NCI-H2227 (cell line): ENCODE measurements at regions not wholly inside any gene's neighbourhood (a gene's known extent, or its start where the extent isn't known, plus 50 kb on each side); places are given as distances from the start of the nearest gene placed in this dataset.
"Not testable (repeated sequence)": the region's sequence is repeated elsewhere in the genome, so short reads cannot be mapped to it uniquely, and the experiment has no call there.

Experiments used
- DNase-seq: peaks from one replicate; lab custom pipeline; 2025; ENCODE audit not compliant: unreplicated experiment; lab: John Stamatoyannopoulos, UW

DNA sequence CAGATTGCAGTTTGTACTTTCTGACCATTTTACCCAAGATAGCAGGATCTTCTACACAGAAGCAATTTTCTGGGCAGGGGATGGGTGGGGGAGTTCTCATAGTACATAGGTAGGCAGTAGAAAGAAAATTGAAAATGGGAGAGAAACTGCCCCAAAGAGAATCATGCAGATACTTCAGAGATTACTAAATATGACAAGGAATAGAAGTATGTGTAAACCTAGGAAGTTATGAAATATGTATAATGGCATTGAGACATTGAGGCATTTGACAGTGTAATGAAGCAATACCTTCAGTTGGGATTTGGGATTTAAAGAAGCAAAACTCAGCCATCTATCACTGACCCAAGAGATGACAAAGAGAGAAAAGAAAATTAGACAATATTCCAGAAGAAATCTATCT lies 233.0 kb downstream of the PTN start:
- no peak for DNase-seq

DNA sequence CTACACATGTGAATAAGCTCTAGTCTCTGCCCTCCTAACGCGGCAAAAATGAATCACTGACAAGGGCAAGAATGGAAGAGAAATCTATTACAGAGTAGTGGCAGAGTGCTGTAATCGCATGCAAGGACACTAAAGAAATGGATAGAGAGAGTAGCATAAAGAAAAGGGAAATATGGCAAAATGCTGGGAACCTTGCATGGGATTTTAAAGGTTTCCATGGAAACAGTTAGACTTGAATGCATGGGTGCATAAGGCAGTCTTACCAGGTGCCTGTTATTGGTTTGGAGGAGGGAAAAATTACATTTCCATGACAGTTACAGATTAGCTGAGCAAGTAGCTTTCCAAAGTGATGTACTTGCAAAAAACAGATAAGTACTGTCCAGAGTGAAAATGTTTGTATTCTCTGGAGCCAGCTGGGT lies 233.4 kb downstream of the PTN start:
- no peak for DNase-seq

DNA sequence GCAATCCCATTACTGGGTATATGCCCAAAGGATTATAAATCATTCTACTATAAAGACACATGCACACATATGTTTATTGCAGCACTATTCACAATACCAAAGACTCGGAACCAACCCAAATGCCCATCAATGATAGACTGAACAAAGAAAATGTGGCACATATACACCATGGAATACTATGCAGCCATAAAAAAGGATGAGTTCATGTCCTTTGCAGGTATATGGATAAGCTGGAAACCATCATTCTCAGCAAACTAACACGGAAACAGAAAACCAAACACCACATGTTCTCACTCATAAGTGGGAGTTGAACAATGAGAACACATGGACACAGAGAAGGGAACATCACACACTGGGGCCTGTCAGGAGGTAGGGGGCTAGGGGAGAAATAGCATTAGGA lies 235.7 kb downstream of the PTN start:
- not testable (repeated sequence) for DNase-seq

DNA sequence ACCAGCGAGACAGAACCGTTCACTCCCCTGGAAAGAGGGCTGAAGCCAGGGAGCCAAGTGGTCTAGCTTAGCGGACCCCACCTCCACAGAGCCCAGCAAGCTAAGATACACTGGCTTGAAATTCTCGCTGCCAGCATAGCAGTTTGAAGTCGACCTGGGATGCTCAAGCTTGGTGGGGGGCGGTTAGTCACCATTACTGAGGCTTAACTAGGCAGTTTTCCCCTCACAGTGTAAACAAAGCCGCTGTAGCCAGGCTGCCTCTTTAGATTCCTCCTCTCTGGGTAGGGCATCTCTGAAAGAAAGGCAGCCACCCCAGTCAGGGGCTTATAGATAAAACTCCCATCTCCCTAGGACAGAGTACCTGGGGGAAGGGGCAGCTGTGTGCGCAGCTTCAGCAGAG lies 235.1 kb downstream of the CHRM2 start:
- DNase-seq: not testable (repeated sequence)

DNA sequence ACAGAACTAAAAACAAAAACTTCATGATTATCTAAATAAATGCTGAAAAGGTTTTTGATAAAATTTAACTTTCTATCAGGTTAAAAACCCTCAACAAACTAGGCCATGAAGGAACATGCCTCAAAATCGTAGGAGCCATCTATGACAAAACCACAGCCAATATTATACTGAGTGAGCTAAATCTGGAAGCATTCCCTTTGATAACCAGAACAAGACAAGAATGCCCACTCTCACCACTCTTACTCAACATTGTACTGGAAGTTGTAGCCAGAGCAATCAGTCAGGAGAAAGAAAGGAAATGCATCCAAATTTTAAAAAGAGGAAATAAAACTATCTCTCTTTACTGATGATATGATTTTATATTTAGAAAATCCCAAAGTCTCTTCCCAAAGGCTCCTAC lies 228.7 kb downstream of the CHRM2 start:
- no peak for DNase-seq

DNA sequence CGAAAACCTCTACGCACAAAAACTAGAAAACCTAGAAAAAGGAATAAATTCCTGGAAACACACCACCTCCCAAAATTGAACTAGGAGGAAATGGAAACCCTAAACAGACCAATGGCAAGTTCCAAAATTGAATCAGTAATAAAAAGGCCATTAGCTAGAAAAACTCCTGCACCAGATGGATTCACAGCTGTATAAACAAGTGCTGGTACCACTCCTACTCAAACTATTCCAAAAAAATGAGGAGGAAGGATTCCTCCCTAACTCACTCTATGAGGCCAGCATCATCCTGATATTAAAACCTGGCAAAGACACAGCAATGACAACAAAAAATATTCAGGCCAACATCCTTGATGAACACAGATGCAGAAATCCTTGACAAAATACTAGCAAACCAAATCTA lies 228.2 kb downstream of the CHRM2 start:
- no peak for DNase-seq

DNA sequence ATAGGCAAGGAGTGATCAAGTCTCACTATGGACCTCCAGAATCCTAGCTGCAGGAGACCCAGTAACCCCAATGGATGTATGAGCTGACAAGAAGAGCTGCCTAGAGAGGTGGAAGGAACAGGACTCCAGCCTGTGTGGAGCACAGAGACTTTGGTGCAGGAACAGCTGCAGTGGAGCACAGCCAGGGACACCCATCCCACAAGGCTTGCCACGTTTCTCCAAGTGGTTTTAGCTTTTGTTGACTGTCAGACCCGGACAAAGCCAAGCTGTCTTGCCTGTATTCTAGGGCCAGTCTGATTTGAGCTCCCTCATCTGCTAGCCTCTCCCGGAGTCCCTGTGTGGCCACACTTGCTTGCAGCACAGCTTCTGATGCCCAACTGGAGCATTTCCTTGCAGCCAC lies 224.7 kb downstream of the CHRM2 start:
- no peak for DNase-seq

DNA sequence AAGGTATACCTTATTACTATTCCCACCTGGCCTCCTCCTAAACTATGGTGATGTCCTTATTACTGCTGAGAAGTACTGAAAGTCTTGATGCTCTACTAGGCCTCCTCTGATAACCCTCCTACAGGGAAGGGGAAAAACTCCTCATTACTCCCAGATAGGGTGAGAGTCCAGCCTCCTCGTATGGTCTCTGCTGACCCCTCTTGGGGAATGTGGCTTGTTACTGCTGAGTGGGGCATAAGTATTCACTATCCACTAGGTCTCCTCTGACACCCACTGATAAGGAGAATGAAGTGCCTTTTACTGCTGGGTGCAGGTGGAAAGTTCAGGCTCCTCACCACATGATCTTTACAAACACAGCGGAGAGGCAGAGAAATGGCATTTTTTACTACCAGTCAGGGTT lies 222.9 kb downstream of the CHRM2 start:
- no peak for DNase-seq

DNA sequence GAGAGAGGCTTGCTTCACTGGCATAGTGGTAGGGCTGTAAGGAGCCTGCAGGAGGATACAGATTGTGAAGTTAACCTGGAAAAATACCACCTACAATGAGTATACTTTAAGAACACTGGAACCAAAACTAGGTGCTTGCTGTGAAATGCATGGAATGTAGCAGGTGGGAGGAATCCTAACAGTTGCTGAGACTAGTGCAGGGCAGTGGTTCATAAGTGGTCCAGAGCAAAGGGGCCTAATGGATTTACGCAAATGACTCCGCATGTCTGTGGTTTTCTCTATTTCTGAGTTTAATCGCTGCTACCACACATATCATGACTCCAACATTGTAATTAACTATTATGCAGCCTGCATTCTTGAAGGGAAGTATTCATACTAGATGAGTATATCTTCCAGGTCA lies 218.4 kb downstream of the CHRM2 start:
- no peak for DNase-seq

DNA sequence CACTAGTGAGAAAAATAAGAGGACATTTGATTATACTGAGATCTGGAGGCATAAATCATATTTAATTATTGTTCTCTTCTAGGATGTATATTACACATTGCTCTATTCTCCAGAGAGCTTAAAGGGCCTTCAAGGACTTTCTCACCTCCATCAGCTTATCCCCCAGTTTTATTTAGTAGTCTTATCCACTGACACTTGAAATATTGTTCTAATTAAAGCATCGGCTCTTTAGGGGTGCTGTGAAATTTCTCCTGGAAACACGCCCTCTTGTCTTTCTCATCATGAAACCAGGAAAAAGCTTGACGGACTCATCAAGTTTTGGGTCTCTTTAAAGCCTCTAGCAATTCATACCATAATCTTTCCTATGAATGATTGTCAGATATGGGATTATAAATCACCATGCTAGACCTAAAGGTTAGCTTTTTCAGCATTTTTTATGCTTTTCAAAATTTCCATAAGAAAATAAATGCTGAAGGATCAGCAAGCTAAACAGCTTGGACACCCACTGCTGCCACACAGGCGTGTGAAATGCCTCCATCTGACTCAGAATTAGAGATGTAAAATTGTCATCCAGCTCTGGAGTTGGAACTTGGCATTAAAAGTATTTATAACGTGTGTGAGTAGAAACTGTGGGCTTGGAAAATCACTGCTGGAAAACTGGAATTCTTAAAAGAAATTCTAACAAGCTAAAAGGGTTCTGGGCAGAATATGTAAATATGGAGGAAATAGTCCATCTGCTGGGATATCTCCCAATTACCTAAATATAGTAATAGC lies 216.3 kb downstream of the CHRM2 start:
- no peak for DNase-seq

DNA sequence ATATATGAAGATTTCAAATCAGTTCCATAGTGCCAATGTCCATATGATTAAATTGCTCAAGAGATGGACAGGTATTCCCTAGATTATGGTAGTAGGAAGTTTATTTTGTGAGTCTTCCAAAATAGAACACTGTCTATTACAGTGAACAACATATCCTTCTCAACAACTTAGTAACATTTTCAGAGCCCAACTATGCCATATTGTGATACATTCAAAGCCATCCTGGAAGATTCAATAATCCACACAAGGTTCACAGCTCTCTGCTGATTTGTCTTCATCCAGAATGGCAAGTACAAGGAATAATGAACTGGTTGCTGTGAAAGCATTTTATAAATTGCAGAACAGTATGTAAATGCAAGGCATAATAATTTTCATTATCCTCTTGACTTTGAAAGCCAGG lies 213.9 kb downstream of the CHRM2 start:
- DNase-seq: no peak

DNA sequence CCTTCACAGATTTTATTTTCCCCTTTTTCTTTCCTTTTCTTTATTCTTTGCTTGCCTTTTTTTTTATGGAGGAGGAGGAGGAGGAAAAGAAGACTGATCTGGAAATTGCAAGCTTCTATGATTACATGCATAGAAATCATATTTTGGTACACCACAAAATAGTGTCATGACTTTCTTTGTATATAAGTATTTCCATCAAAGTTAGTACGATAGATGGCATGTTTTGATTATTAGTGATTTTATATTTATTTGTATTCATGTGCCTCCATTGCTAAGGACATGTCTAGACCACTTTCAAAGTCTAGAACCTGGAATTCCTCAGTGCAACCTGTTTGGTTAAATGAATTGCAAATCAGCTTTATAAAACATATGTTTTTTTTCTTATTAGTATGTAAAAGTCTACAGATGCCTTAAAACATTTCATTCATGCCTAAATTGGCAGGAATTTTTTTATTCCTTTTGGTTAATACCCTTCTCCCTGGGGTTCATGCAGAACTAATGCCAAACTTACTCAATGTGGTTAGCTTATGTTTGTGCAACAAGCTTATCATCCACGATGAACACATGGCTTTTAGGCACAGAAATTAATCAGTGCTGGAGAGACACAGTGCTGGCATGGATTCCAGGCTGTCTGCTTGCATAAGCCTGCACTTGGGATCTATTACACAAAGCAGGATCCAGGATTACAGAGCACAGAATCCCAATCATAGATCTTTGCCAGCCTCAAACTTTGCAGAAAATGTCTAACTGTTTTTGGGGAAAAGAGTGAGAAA lies 213.1 kb downstream of the CHRM2 start:
- DNase-seq: no peak

DNA sequence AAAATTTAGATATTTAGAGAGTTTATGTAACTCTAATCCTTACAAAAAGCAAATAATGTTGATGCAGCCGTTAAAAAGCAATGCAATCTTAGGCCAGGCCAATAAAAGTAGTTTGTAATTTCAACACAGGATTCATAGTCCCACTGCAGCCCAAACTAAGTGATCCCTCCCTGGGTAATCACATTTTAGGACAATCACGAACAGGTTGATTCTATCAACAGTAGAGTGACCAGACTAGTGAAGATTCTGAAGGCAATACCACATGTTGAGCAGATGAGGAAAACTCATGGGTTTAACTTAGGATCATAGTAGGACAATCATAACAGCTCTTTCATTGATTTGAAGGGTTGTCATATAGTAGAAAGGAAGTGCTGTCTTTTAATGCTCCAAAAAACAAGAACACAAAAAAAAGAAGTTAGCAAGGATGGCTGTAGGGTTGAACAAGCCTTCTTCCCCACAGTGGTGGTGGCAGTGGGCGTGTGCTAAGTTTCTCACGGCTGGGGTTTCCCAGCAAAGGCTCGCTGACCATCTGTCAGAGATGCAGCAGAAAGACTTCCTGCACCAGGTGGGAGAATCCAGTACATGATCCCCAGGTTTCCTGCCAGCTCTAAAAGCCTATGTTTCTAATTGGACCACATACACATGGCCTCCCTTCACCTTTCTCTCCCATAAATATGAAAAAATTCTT lies 212.2 kb downstream of the CHRM2 start:
- no peak for DNase-seq

DNA sequence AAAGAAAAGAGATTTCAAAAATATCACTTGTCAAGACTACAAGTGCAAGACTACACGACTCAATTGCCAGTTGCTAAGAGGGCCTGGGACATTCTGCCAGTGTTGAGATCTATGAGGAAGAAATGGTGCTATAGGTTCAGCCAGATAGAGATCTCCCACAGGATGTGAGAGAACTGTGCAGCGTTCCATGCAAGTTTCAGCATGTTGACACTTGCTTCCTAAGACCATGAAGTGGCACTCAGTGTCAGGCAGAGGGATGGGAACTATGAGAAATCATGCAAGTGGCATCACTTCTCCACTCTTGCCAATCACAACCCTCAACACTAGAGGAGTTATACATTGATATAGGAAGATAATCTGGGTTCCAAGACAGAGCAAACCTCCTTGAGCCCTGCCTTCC lies 210.3 kb downstream of the CHRM2 start:
- DNase-seq: no peak

DNA sequence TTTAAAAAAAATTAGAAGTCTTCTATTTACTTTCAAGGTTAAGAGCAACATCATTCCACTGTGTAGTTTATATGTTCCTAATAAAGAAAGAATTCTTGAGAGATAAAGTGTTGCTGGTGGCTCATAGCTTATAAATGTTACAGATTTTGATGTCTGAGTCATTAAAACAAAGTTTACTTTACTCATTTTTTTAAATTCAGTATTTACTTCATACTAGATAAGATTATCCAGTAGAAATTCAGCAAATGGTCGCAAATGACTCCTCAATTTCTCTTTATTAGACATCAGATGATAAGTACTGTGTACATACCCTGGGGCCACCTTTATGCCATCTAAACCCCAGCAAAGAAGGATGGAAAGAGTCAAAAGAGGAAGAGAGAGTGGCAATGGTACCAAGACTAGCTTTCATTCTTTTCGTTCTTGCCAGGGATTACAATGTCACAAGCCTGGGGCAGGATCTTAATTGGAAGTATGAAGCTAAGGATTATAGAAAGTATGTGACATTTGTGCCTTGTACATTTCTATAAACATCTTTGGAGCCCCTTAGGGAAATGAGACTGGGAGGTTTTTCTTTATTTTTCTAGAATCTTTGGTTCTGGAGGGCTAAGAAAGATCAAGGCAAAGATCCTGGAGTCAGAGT lies 206.1 kb downstream of the CHRM2 start:
- DNase-seq: no peak

DNA sequence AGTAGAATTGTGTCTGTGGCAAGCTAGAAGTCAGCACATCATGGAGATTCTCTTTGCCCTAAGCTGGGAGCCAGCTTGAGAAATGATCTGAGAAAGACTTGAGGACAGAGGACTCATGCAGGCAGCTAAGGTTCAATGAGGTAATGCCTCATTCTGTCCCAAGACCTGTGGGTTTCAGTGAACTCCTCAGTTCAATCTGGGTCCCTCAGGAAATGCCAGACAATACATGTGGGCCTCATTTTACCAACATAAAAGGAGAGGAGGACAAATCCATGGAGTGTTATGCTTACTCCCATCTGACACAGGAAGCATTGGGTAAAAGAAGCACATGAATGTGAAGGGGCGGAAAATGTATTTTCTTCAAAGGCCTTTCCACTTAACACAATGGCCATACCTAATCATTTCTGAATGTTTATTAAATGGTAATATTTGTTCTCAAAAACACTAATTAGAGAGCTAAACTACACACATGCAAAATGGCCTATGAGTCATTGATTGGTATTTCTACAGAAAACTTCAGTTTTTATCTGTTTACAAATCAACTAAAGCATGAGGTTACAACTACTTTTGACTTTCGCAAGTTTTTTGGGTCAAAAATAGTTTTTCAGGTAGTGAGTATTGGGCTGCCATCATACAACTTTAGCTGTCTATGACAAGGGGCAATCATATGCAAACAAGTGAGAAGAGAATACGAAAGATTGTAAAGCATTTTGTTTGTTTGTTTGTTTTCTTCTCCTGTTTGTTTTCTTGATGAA lies 205.3 kb downstream of the CHRM2 start:
- DNase-seq: no peak
